DOHH2 (cell line): ENCODE measurements at regions not wholly inside any gene's neighbourhood (a gene's known extent, or its start where the extent isn't known, plus 50 kb on each side); places are given as distances from the start of the nearest gene placed in this dataset.

Experiments
- EZH2phosphoT487 ChIP-seq: fragments of 200-600 bp; sonication (generic); IDR thresholded peaks from 2 replicates; pipeline ENCODE4 v1.6.1; 2017; ENCODE audit warnings: borderline replicate concordance, mild to moderate bottlenecking, antibody characterized with exemption, low read length, moderate library complexity, mixed read lengths
- TF ChIP-seq, protein P1 (sequence below): fragments of 200-600 bp; sonication (generic); IDR thresholded peaks from one replicate; pipeline ENCODE4 v1.5.1; 2014; ENCODE audit warnings: antibody characterized with exemption, mild to moderate bottlenecking, low read depth, low read length; ENCODE audit not compliant: poor library complexity, severe bottlenecking

DNA sequence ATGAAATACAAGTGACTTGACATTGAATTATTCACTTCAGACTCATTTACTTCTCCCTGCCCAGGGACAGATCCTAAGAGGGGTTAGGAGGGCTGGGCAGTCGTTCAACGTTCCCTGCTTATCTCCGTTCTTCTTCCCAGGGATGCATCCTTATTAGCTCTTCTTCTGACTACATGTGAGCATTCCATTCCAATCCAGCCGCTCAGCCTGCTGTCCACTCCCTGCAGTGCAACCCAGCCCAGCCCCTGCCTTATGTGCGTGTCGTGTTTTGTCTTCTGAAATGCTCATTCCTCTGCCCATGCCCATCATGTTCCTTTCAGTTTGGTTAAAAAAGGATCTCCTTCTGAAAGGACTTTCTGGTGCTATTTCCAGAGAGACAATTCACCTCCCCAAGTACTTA lies 64.7 kb upstream of the PALM2AKAP2 start:
- TF ChIP-seq, protein P1, sequence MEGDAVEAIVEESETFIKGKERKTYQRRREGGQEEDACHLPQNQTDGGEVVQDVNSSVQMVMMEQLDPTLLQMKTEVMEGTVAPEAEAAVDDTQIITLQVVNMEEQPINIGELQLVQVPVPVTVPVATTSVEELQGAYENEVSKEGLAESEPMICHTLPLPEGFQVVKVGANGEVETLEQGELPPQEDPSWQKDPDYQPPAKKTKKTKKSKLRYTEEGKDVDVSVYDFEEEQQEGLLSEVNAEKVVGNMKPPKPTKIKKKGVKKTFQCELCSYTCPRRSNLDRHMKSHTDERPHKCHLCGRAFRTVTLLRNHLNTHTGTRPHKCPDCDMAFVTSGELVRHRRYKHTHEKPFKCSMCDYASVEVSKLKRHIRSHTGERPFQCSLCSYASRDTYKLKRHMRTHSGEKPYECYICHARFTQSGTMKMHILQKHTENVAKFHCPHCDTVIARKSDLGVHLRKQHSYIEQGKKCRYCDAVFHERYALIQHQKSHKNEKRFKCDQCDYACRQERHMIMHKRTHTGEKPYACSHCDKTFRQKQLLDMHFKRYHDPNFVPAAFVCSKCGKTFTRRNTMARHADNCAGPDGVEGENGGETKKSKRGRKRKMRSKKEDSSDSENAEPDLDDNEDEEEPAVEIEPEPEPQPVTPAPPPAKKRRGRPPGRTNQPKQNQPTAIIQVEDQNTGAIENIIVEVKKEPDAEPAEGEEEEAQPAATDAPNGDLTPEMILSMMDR: no peak
- TF ChIP-seq EZH2phosphoT487: no peak
